K562 (cell line): ENCODE measurements at regions not wholly inside any gene's neighbourhood (a gene's known extent, or its start where the extent isn't known, plus 50 kb on each side); places are given as distances from the start of the nearest gene placed in this dataset.

ENCODE experiments used
- ATAC-seq: fragments of 200-7000 bp; cut with Tn5 transposase; 3 replicates; pipeline ENCODE4 v1.9.1; 2020; ENCODE audit warnings: moderate library complexity
- BruUV-seq: library from RNA; stranded (reverse); fragments of 400-500 nt; replicated peaks from 2 replicates; lab custom pipeline; 2021; lab: Mats Ljungman, UMichigan
- CTCF ChIA-PET: fragments of 300-600 bp; formaldehyde crosslinking; extraction: SDS; loops from one replicate; lab custom pipeline; 2021; ENCODE audit warnings: low intra/inter-chr PET ratio; lab: Yijun Ruan, JAX
- POLR2A ChIA-PET: fragments of 300-600, 350-650 bp; sonication (Branson Sonifier 250); formaldehyde crosslinking; extraction: SDS; loops from one replicate; lab custom pipeline; 2021; ENCODE audit warnings: antibody characterized with exemption, inconsistent platforms; lab: Yijun Ruan, JAX
- DNase-seq, 4 experiments: peaks; one replicate each; pipeline versions ENCODE4 v3.0.0 to v3.0.0-alpha.2; 2011 to 2018; ENCODE audit warnings: low spot score in 3 of 4, mixed read lengths in 3 of 4; ENCODE audit errors: extremely low read depth in 1 of 4
- FAIRE-seq: peaks from 2 replicates; lab custom pipeline; 2011; peaks lifted over from hg19 to GRCh38; lab: Jason Lieb, UNC
- H2AFZ ChIP-seq: 2 replicates; pipeline ENCODE4 v1.6.0; 2011; ENCODE audit warnings: low read depth, low read length, control low read depth, inconsistent platforms
- H3K27ac ChIP-seq: fragments of 200-600 bp; 3 replicates; pipeline ENCODE4 v1.8.0; 2011; ENCODE audit warnings: low read depth, mild to moderate bottlenecking, control low read depth, inconsistent platforms, low read length, moderate library complexity, mixed read lengths; ENCODE audit errors: extremely low read depth
- H3K27me3 ChIP-seq, 2 experiments: fragments of 300-600 bp in 1 of 2; 2 replicates in 1 of 2; 3 replicates in 1 of 2; pipeline versions ENCODE4 v1.6.0 to v1.8.0; 2011; ENCODE audit warnings: inconsistent platforms in 2 of 2, low read length in 2 of 2, mild to moderate bottlenecking in 1 of 2, mixed read lengths in 1 of 2, moderate library complexity in 1 of 2; ENCODE audit not compliant: control insufficient read depth in 2 of 2, insufficient read depth in 2 of 2
- H3K36me3 ChIP-seq: fragments of 300-600 bp; 3 replicates; pipeline ENCODE4 v1.8.0; 2011; ENCODE audit warnings: mild to moderate bottlenecking, low read length, inconsistent platforms; ENCODE audit not compliant: control insufficient read depth, insufficient read depth
- H3K4me1 ChIP-seq, 2 experiments: fragments of 200-600 bp in 1 of 2; replicated peaks in 1 of 2; 2 replicates in 1 of 2; 3 replicates in 1 of 2; pipeline versions ENCODE4 v1.5.1 to v1.8.0; 2011; ENCODE audit warnings: inconsistent platforms in 2 of 2, low read length in 2 of 2, mild to moderate bottlenecking in 1 of 2, mixed read lengths in 1 of 2, moderate library complexity in 1 of 2; ENCODE audit not compliant: control insufficient read depth in 2 of 2, insufficient read depth in 2 of 2
- H3K4me2 ChIP-seq: 2 replicates; pipeline ENCODE4 v1.6.1; 2011; ENCODE audit warnings: low read length, control low read depth, inconsistent platforms, mixed read lengths; ENCODE audit not compliant: insufficient read depth
- H3K4me3 ChIP-seq: fragments of 200-600 bp; sonication (generic), shearing (Covaris generic); 2 replicates; pipeline ENCODE4 v1.5.1; 2016; ENCODE audit warnings: control low read depth, inconsistent platforms
- H3K79me2 ChIP-seq: fragments of 200-600 bp; 3 replicates; pipeline ENCODE4 v1.8.0; 2011; ENCODE audit warnings: low read length, inconsistent platforms; ENCODE audit not compliant: control insufficient read depth, insufficient read depth
- H3K9ac ChIP-seq, 2 experiments: 2 replicates each; pipeline versions ENCODE4 v1.6.0 to v1.6.1; 2011; ENCODE audit warnings: low read depth in 2 of 2, low read length in 2 of 2, control low read depth in 1 of 2, inconsistent platforms in 1 of 2, mild to moderate bottlenecking in 1 of 2, mixed read lengths in 1 of 2; ENCODE audit not compliant: insufficient read depth in 1 of 2
- H3K9me1 ChIP-seq: one replicate; pipeline ENCODE4 v1.6.0; 2011; ENCODE audit warnings: inconsistent platforms, mild to moderate bottlenecking, low read length, moderate library complexity; ENCODE audit not compliant: control insufficient read depth, insufficient read depth
- H3K9me3 ChIP-seq: replicated peaks from 2 replicates; pipeline ENCODE4 v1.5.1; 2011; ENCODE audit warnings: low read depth, low read length, inconsistent platforms; ENCODE audit not compliant: control insufficient read depth, insufficient read depth
- H4K20me1 ChIP-seq: replicated peaks from 2 replicates; pipeline ENCODE4 v1.6.1; 2011; ENCODE audit warnings: low read length, inconsistent platforms, mixed read lengths; ENCODE audit not compliant: control insufficient read depth, insufficient read depth
- ATF4 ChIP-seq: fragments of 450-650 bp; formaldehyde crosslinking; IDR thresholded peaks from 2 replicates; pipeline ENCODE4 v1.4.0; 2022; ENCODE audit warnings: mild to moderate bottlenecking, moderate library complexity
- BDP1 ChIP-seq: IDR thresholded peaks from 3 replicates; pipeline ENCODE4 v1.6.1; 2011; ENCODE audit not compliant: insufficient read length, insufficient read depth
- CBFB ChIP-seq: sonication (generic); formaldehyde crosslinking; IDR thresholded peaks from 2 replicates; pipeline ENCODE4 v1.4.0; 2020; ENCODE audit warnings: mild to moderate bottlenecking, missing genetic modification reagents
- FOXJ2 ChIP-seq: fragments of 200-800 bp; sonication (Bioruptor generic); IDR thresholded peaks from 2 replicates; pipeline ENCODE4 v1.6.1; 2016; ENCODE audit warnings: missing genetic modification characterization, missing compliant biosample characterization
- KAT8 ChIP-seq: fragments of 450-650 bp; IDR thresholded peaks from 2 replicates; pipeline ENCODE4 v1.6.1; 2016; ENCODE audit warnings: low read depth, mild to moderate bottlenecking
- NR1H2 ChIP-seq: sonication (generic); formaldehyde crosslinking; IDR thresholded peaks from 2 replicates; pipeline ENCODE4 v1.4.0; 2020; ENCODE audit warnings: mild to moderate bottlenecking, missing genetic modification reagents
- PRDM10 ChIP-seq: fragments of 450-650 bp; IDR thresholded peaks from 2 replicates; pipeline ENCODE4 v1.6.1; 2018; ENCODE audit not compliant: partially characterized antibody
- RNF2 ChIP-seq: sonication (generic); IDR thresholded peaks from 2 replicates; pipeline ENCODE4 v1.6.1; 2016
- SMARCA4 ChIP-seq: fragments of 450-650 bp; IDR thresholded peaks from 2 replicates; pipeline ENCODE4 v1.6.1; 2016
- SP2 ChIP-seq: IDR thresholded peaks from 2 replicates; pipeline ENCODE4 v1.6.1; 2011; ENCODE audit warnings: mild to moderate bottlenecking, low read depth, low read length, moderate library complexity; ENCODE audit not compliant: poor library complexity, severe bottlenecking; ENCODE audit errors: extremely low read depth
- SREBF2 ChIP-seq: sonication (generic); formaldehyde crosslinking; IDR thresholded peaks from 2 replicates; pipeline ENCODE4 v1.4.0; 2020; ENCODE audit warnings: mild to moderate bottlenecking, missing genetic modification reagents
- ZNF146 ChIP-seq: IDR thresholded peaks from one replicate; pipeline ENCODE4 v1.6.1; 2018; ENCODE audit warnings: missing compliant biosample characterization; ENCODE audit not compliant: unreplicated experiment
- ZNF436 ChIP-seq: fragments of 250-450, 450-650 bp; sonication (Bioruptor Pico); formaldehyde crosslinking; IDR thresholded peaks from 2 replicates; pipeline ENCODE4 v1.7.0; 2020; ENCODE audit warnings: mild to moderate bottlenecking
- ZNF696 ChIP-seq: fragments of 250-450 bp; sonication (Bioruptor Pico); conservative IDR thresholded peaks from 2 replicates; pipeline ENCODE4 v1.4.0; 2020; ENCODE audit warnings: mild to moderate bottlenecking, moderate library complexity
- WGBS: fragments of 100-300 bp; shearing (Covaris generic); methylation state at CpG from one replicate; pipeline ENCODE4 v1.1.6; 2016; ENCODE audit warnings: low coverage, mixed read lengths; ENCODE audit not compliant: insufficient coverage; ENCODE audit errors: missing lambda C conversion rate; 5-methylcytosine and 5-hydroxymethylcytosine counted together
- in situ Hi-C: fragments of 300-500 bp; cut with MboI; formaldehyde crosslinking; loops from 4 replicates; pipeline ENCODE4 v1.15.0; 2018; ENCODE audit warnings: inconsistent platforms, mixed read lengths
- intact Hi-C: fragments of 100-400 bp; cut with micrococcal nuclease; formaldehyde crosslinking; loops from 2 replicates; pipeline ENCODE4 v1.14.2; 2022

- no peak for FAIRE-seq
- WGBS: 0% methylated on average over 1 of the region's 1 CpG
These were observed 435.8 kb upstream of the PAPPA start for GRCh38 chr9:115717711-115718173.

More at GRCh38 chr9:115717711-115718173, 435.8 kb upstream of the PAPPA start:
- Histone ChIP-seq H3K4me3 (no peak overlapping the region), H3K36me3 (no peaks in the 10 kb centered on the region), H4K20me1 (no peaks in the 10 kb centered on the region), H3K9ac (no peak overlapping the region), H2AFZ (no peak overlapping the region), H3K27me3 (no peaks in the 10 kb centered on the region), H3K9me1 (no peaks in the 10 kb centered on the region), H3K4me1 (no peaks in the 10 kb centered on the region), H3K4me2 (no peak overlapping the region), H3K27ac (no peak overlapping the region), H3K9me3 (no peaks in the 10 kb centered on the region), H3K79me2 (no peaks in the 10 kb centered on the region)
- intact Hi-C loops: no loop called here
- no peak for TF ChIP-seq ZNF146
- no peak for TF ChIP-seq ATF4 (CRISPR knock-in tag)
- no peak for TF ChIP-seq BDP1
- TF ChIP-seq SMARCA4: no peak
- no peak for TF ChIP-seq KAT8
- TF ChIP-seq PRDM10: no peak
- no peak for TF ChIP-seq NR1H2 (CRISPR knock-in tag)
- TF ChIP-seq RNF2: no peak
- TF ChIP-seq SP2: no peak
- no peak for TF ChIP-seq ZNF696 (CRISPR knock-in tag)
- no peak for TF ChIP-seq ZNF436
- no peak for TF ChIP-seq SREBF2 (CRISPR knock-in tag)
- no peak for TF ChIP-seq CBFB (CRISPR knock-in tag)
- no peak for TF ChIP-seq FOXJ2
- DNase-seq (no peak), ATAC-seq (no peak)
- in situ Hi-C loops: no loop called here
- POLR2A ChIA-PET: no interaction called here
- BruUV-seq: no TSS peak
- CTCF ChIA-PET: no interaction called here
